Stimulated activated CD8-positive, alpha-beta memory T cell treated with anti-CD3 and anti-CD28 coated beads, Interleukin-12 subunit alpha, Interleukin-12 subunit beta, amount 100 ng/mL, for 1 hour (primary cell): ENCODE measurements at regions not wholly inside any gene's neighbourhood (a gene's known extent, or its start where the extent isn't known, plus 50 kb on each side); places are given as distances from the start of the nearest gene placed in this dataset.

ENCODE experiments used
- DNase-seq: peaks from one replicate; pipeline ENCODE4 v3.0.0-alpha.2; 2020; ENCODE audit warnings: low read depth

DNA sequence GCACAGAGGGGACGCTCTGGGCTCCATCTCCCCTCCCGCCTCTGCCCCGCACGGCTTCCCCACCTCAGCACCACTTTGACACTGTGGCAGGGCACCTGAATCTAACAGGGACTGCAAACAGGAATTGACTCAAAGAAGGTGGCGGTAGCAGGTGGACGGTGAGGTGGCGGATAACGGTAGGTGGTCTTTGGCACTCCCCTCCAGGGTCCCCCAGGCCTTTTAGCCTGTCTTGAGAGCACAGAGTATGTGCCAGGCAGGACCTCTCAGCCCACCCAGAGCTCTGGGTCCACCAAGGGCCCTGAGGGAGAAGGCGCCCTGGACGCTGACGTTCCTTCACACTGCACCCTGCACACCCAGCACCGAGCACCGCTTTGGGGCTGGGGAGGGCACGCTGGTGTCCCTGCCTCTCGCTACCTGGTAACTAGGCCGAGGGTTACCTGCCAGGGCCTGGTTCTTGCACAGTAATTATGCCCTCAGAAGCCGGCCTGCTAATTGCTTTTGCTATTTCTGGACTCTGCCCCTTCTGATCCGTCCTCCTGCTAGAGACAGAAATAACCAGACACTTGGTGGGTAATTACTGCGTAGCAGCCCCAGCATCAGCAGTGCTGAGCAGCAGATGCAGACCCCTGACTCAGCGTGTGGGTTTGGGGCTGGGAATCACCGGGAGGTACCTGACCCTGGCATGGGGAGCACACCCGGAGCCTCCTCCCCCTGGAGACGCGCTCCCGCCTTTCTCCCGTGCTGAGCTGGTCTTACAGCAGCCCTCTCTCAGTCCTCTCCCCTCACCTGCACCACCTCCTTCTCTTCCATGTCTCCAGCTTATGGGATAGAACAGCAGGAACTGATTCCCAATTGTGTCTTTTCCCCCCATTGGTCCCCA is 103.3 kb upstream of the B3GAT1 start:
- no peak for DNase-seq

DNA sequence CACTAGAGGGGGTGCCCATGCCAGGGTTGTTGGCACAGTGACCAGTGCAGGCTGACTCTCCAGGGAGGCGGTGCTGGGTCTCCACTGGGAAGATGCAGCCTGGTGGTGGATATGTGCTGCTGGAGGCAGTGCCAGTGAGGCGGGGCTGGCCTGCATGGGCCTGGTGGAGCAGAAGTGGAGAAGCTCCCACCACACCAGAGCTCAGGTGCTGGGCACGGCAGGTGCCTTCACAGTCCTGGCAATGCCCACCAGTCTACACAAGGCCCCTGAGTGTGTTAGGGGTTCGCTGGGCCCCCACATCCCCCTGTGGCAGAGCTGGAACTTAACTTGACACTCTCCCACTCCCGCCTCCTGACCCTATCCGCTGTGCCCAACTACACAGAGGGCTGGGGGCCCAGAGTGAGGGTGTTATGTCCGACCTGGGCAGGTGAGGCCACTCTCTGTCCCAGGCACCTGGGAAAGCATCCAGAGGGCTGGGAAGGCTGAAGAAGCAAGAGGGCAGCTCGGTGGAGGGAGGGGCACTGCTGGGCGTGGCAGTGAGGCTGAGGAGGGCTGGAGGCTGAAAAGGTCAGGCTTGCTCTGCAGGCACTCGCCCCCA is 102.4 kb upstream of the B3GAT1 start:
- DNase-seq, result no peak

DNA sequence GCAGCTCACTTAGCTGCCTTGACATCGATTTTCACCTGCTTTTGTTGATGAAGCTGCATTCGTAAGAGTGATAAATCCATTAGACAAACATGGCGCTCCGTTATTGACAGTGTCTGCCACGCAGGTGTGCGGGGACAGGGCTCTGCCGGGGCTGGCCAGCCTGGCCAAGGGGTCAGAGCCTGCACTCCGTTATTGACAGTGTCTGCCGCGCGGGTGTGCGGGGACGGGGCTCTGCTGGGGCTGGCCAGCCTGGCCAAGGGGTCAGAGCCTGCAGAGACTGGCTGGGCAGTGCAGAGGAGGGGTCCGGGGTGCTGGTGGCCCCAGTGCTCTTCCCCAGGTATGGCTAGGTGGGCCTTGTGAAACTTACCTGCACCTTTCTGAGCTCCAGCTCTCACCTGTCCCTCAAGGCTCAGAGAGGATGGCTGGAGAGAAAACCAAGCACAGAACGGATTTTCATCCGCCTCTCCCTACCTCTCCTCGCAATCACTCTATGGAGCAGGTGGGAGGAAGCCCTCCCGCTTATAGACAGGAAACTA is 101.6 kb upstream of the B3GAT1 start:
- DNase-seq, result no peak

DNA sequence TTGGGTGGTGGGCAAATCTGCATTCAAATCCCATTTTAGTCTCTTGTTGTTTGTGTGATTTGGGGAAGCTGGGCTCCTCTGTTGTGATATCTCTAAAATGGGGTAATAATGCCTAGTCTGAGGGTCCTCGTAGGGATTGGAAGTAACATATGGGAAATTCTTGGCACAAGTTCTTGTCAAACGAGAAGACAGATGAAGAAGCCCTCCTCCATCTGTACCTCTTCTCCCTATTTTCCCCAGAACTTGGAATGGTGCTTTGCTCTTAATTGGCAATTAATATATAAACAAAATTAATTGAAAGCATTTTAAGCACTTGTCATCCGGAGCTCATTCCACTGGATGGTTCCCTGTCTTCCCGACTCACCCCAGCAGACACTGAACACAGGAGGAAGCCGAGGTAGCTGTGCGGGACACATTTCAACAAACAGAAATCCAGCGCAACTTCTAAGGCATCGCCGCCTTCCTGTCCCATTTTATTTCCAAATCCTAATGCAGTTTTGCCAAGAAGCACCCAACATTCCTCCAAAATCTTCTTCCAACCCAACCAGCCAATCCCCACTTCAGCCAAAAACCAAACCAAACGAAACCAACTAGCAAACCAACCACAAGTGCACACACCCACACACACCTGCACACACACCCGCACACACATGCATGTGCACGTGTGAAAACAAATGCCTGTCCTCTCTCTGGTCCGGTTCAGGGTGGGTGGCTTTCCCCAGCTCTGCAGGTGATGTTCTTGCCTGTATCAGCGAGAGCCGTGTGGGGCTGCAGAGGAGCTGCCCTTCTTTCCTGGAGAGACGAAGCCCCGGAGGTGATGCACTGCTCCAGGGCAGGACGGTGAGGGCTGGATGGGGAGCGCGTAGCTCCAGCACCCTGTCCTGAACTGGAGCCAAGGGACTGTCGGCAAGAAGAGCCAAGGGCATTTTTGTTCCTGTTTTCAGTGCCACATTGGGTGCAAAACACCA is 100.8 kb upstream of the B3GAT1 start:
- DNase-seq, result no peak

DNA sequence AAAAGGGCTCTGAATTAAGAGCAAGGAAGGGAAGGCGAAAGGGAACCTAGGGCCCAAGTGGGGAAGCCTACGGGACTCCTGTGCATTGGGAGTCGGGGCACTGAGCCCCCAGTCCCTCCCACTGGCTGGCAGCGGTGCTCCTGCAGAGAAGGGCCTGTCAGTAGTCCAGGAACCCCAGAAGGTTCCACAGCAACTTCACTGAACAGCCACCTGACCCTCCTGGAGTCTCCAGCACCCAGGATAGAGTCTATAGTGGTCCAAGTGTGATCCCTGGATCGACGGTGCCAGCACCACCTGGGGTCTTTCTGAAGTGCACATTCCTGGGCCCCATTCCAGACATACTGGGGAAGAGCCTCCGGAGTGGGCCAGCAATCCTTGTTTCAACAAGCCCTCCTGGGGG is 100.0 kb upstream of the B3GAT1 start:
- no peak for DNase-seq

DNA sequence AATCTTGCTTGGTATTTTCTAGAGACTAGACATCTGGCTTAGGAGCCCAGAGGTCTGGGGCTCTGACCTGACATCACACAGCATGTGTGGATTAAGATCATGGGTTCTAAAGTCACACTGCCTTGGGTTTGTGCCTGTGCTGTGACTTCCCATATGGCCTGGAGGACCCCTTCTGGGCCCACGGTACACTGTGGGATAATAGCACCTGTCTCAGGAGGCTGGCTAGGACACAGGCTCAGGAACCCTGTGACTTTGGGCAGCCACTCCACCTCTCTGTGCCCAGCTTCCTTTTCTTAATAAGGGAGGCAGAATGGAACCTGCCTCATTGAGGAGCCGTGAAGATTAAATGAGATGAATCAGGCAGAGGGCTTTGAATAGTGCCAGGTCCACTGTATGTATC is 99.2 kb upstream of the B3GAT1 start:
- DNase-seq, result no peak

DNA sequence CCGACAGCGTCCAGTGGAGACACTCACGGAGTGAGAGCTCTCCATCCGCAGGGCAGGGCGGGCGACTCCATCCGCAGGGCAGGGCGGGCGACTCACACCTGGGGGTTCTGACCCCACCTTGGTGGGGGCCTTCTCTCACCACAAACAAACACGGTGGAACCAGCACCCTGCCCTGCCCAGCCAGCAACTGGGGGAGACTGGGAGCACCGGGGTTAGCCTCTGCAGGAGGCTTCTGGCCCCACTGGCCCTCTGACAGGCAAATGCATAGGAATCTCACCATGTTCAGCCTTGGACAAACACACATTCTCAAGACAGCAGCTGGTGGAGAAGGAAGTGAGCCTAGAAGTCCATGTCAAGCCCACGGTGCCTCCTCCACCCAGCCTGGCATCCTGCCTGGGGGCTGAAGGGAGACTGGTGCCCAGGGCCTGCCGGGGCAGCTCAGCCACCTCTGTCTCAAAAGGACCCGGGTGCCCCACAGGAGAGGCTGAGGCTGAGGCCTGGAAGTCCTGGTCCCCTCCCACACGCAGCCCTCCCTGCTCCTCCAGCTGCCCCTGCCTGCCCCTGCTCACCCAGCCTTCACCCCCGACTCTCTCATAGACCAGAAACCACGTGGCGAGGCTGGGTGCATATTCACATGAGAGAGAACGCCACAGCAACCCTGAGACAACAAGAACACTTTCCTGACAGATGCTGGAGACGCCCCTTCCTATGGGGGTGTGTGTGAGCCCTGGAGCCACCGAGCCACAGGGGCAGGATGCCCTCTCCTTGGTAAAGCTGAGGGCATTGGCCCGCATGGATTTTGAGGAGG is 98.4 kb upstream of the B3GAT1 start:
- no peak for DNase-seq

DNA sequence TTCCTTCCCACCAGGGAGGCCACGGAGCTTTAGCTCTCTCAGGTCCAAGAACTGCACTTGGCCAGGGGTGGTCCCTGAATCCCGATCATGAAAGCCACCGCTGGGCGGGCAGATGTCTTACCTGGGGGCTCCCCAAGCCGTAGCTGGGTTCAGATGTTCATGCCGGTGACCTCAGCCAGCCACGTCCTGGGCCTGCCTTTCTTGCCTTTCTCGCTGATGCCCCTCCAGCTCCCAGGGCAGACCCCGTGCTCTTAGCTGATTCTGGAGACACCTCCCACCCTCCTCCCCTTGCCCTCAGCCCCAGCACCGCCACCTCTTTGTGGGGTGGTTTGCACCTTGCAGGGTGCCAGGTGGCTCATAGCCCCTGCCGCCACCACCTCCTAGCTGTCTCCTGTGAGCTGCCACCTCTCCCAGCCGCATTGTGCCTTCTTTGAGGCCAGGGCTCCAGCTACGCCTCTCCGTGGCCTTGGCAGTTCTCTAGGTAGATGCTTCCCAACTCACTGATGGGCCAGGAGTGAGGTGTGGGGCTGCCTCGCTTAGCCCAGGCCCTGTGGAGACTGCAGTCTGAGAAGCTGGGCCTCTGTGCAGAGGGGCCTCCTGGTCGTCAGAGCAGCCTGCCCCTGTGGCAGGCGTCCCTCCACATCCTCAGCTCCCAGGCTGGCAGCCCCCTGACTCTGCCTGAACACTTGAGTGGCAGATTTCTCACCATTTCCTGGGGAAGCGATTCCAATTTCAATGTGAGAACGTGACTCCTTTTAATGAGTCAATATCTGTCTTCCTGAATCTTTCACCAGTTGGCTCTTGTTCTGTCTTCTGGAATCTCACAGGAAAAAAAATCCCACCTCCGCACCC is 97.6 kb upstream of the B3GAT1 start:
- no peak for DNase-seq

DNA sequence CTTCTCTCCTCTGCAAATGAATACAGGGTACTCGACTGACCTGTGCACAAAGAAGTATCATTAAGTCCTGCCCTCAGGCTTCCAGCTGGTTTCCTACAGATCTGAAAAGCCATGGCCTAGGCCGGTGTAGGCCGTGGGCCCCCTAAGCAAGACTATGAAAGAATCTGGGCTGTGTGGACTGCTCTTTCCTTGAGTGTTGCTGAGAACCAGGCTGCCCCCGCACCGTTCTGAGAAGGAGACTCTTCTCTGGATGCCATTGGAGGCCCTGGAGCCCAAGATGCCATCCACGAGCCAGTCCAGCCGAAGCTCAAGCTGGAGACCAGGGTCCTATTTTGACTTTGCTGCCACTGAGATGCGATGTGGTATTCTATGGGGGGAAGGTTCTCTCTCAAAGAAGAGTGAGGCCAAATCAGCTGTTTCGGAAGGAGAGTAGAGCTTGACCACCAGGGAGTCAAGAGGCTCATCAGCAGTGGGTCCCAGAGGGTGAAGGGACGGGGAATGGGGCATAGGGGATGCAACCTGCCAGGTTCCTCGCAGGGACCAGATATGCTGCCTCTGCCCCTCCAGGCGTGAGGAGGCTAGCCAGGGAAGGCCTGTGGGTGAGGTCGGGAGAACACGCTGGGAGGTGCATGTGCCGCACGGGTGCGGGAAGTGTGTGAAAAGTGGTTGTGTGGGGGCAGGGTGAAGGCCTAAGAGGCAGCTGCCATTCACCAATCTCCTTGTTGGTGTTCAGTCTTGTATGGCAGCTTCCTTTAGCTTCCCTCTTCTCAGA is 96.4 kb upstream of the B3GAT1 start:
- no peak for DNase-seq

DNA sequence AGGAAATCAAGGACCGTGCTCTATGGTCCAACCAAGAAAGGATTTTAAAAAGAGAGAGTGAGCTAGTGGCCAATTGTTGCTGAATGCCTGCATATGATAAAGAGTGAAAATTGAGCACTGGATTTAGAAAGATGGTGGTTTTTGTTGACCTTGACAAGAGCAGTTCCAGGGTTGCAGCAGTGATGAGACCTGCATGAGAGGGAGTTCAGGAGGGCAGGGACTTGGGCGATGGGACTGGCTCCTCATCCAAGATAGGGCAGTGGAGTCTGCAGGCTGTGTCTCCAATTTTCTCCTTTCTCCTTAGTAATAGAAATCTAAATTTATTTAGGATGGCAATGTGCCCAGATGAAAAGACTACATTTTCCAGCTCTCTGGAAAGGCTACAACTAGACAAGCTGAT is 94.0 kb upstream of the B3GAT1 start:
- DNase-seq, result no peak

DNA sequence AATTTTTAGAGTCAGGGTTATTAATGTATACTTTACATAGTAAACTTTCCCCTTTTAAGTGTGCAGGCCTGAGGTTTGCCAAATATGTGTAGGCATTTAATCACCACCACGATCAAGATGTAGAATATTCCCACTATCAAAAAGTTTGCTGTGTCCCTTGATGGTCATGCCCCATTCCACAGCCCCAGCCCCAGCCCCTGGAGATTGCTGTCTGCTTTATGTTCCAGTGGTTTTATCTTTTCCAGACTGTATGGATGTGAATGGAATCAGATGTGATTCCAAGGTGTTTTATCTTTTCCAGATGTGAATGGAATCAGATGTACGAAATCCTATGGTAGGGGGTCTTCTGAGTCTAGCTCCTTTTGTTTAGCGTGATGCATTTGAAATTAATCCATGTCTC is 93.1 kb upstream of the B3GAT1 start:
- no peak for DNase-seq

DNA sequence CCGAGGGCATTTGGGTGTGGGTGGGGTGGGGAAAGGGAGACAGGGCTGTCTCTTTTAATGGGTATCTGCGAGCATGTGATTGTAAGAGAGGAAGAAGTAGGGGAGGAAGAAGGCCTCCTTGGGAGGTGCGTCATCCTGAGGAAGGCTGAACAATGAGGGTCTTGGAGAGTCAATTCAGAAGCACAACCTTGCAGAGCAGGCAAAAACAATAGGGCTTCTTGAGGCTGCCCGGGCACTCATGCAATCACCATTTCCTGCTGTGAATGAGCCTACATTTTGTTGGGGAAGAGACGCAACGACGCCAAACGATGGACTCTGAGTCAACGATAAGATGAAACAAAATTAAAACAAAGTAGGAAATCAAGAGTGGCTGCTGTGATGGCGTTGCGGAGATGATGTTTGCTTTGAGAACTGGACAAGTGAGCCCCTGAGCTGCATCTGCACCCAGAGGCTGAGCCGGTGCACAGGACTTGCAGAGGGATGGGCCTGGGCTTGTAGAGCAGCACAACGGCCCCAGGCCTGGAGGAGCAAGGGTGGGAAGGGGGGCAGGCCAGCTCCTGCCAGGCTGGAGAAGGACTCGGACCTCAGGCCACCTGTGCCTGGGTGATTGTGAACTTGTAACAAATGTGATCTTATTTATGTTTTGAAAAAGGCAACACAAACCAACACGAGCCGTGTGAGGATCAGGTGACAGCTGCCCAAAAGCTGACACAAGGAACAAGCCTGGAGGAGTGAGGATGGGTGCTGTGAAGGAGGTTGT is 92.3 kb upstream of the B3GAT1 start:
- DNase-seq, result no peak

DNA sequence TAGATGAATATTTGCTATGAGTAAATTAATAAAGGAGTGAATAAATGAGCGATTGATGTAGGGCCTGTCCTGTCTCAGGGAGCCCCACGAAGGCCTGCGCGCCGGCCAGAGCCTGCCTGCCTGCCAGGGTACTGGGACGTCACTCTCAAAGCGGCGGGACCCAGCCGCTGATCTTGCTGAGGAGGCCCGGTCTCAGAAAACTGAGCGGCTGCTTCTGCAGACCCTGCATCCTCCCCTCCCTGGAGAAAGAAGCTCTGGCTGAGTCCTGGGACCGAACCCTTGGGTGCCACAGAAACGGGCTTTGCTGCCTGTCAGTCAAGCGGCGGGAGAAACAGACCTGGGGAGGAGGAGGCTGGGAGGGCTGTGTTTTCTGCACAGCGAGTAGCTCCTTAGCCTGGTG is 91.6 kb upstream of the B3GAT1 start:
- DNase-seq, result no peak

DNA sequence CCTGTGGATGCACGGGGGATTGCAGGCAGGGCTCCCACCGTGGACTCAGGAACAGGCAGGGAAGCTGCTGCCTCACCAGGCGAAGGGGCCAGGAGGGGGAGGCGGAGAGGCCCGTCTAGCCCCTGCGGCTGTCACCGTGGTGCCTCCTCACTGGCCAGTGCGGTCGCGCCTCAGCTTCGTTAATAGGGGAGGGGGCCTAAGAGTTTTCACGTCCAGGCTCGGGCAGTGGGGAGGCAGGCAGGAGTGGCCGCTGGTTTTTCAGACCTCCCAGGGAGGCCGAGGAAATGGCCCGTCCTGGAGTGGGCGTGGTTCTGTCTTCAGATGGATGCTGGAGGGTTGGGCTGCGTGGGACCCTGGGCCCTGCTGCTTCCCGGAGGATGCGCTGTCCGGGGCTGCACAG is 91.1 kb upstream of the B3GAT1 start:
- no peak for DNase-seq

DNA sequence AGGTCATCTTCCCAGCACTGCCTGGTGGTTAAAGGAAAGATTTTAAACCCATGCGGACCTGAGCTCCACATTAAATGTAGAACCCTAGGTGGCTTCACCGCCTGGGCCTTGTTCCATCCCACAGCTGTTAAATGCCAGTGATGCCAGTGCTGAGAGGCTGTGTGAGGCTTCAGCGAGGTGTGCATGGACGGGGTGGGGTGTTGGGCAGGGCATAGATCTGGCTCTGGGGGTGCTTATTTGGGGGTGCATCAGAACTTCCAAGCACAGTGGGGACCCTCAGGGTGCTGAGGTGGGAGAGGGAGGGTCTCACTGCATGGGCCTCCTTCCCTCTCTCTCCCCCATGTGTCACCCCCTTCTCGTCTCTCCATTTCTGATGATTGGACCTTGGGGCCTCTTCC is 90.1 kb upstream of the B3GAT1 start:
- no peak for DNase-seq

DNA sequence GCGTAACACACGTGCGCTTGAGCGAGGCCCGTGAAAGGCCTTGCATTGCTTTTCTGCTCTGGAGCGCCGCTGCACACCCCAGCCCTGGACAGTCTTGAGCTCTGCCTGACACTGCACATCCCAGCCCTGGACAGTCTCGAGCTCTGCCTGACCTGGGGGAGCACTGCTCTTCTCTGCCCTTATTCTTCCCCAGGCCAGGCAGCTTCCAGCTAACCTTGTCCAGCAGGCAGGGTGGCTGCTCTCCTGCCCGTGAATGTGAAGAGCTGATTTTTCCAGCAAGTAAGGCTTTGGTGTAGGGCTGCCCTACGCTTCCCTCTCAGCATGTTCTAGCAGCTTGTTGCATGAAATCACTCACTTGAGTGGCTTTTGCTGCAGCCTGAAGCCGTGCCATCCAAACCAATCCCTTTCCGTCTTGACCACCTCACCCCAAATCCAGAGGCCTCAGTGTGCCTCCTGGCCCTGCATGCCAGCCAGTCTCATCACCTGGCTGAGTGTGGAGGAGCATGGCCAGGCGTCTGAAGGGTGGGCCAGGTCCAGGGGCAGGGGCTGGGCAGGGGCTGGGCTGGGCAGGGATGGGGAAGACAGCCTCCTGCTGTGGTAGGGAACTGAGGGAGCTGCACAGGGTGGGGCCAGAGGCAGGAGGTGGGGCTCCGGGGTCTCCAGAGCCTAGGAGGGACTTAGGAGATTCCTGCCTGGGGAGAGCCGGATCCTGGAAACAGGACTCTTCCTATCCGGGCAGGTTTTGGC is 89.5 kb upstream of the B3GAT1 start:
- no peak for DNase-seq

DNA sequence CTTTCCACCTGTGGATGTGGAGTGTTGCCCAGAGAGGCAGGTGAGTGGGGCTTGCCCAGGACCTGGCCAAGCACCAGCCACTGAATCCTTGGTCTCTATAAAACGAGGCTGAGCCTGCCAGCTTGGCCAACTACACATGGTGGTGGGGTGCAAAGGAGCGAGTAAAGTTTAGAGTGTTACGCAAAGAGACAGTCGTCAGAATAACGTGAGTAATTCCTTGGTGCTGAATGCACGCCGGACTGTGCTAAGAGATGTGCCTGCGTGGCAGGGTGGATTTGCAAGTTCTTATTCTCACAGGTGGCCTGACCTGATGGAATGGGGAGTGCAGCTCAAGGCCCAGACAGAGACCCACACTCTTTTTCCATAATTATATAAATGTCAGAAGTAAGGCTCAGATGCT is 88.6 kb upstream of the B3GAT1 start:
- no peak for DNase-seq

DNA sequence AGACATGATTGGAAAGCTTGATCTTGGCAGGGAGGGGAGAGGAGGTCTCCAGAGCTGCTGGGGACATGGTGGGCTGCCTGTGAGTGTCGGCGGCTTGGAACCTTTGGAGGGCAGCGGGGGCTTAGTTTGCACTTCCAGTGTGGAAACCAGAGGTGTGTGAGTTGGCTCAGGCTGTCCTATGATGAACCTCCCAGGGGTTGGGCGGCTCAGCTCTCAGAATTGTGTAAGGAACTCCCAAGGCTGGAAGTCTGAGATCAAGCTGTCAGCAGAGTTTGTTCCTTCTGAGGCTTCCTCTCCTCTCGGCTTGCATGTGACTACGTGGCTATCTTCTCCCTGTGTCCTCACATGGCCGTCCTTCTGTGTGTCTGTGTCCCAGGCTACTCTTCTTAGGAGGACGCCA is 87.9 kb upstream of the B3GAT1 start:
- DNase-seq, result no peak
